Hepatocyte (in vitro differentiated cells): ENCODE measurements at regions not wholly inside any gene's neighbourhood (a gene's known extent, or its start where the extent isn't known, plus 50 kb on each side); places are given as distances from the start of the nearest gene placed in this dataset.

Experiments used
- CTCF ChIP-seq: fragments of 200-600 bp; sonication (generic); IDR thresholded peaks from 2 replicates; pipeline ENCODE4 v1.5.1; 2016; ENCODE audit warnings: antibody characterized with exemption, mild to moderate bottlenecking; ENCODE audit not compliant: poor library complexity
- EZH2 ChIP-seq: fragments of 200-600 bp; sonication (generic); IDR thresholded peaks from 2 replicates; pipeline ENCODE4 v1.6.1; 2016; ENCODE audit warnings: antibody characterized with exemption, mild to moderate bottlenecking, borderline replicate concordance
- EZH2phosphoT487 ChIP-seq: fragments of 200-600 bp; sonication (generic); IDR thresholded peaks from one replicate; pipeline ENCODE4 v1.6.1; 2018; ENCODE audit warnings: antibody characterized with exemption, mild to moderate bottlenecking, low read depth, moderate library complexity; ENCODE audit not compliant: unreplicated experiment, severe bottlenecking

- TF ChIP-seq CTCF (no peak), EZH2 (no peak), EZH2phosphoT487 (no peak)
These were observed 674.9 kb upstream of the C16orf82 start for GRCh38 chr16:26391833-26392232.
